Kidney epithelial cell (primary cell): ENCODE measurements at regions not wholly inside any gene's neighbourhood (a gene's known extent, or its start where the extent isn't known, plus 50 kb on each side); places are given as distances from the start of the nearest gene placed in this dataset.

Experiments used
- DNase-seq: peaks from one replicate; pipeline ENCODE4 v3.0.0-alpha.2; 2010; ENCODE audit warnings: low read depth
- H3K27me3 ChIP-seq: 2 replicates; pipeline ENCODE4 v1.6.0; 2011; ENCODE audit warnings: low read length; ENCODE audit not compliant: control insufficient read depth, insufficient read depth
- H3K36me3 ChIP-seq: 2 replicates; pipeline ENCODE4 v1.5.1; 2011; ENCODE audit warnings: low read length; ENCODE audit not compliant: control insufficient read depth, insufficient read depth
- H3K4me3 ChIP-seq: 2 replicates; pipeline ENCODE4 v1.5.1; 2011; ENCODE audit warnings: low read depth, mild to moderate bottlenecking, control low read depth, low read length
- CTCF ChIP-seq: IDR thresholded peaks from 2 replicates; pipeline ENCODE4 v1.5.1; 2011; ENCODE audit warnings: mild to moderate bottlenecking, moderate library complexity, low read length, control low read depth, inconsistent platforms; ENCODE audit not compliant: insufficient read depth, poor library complexity, severe bottlenecking

- H3K4me3 ChIP-seq: no peak overlapping the region
- H3K36me3 ChIP-seq: no peaks in the 10 kb centered on the region
- no peaks in the 10 kb centered on the region for H3K27me3 ChIP-seq
- no peak for DNase-seq
- no peak for TF ChIP-seq CTCF
These were observed 236.2 kb downstream of the IRX2 start for GRCh38 chr5:2515180-2515764.

GRCh38 chr5:2514484-2514883, 237.0 kb downstream of the IRX2 start:
- no peak overlapping the region for H3K4me3 ChIP-seq
- DNase-seq: no peak
- TF ChIP-seq CTCF: no peak
- no peaks in the 10 kb centered on the region for H3K36me3 ChIP-seq
- no peaks in the 10 kb centered on the region for H3K27me3 ChIP-seq

DNA sequence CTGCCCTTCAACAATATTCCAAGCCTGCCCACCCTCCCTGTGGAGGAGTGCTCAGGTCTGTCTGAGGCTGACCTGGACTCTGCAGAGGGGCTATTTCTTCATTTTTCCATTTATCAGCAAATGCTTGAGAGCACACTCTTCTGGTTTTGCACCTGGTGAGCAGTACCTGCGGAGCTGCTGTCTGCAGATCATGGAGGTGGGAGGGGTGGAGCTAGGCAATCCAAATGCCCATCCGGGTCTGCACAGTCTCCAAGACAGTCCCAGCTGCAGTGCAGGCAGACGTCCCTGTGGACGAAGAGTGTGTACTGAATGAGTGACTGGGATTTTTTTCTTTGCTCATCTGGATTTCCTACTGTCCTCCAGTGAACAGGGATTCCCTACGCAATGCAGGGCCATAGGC, 239.8 kb downstream of the IRX2 start:
- no peak for DNase-seq
- no peak for TF ChIP-seq CTCF
- Histone ChIP-seq H3K36me3 (no peaks in the 10 kb centered on the region), H3K4me3 (no peak overlapping the region), H3K27me3 (no peaks in the 10 kb centered on the region)

- no peaks in the 10 kb centered on the region for H3K36me3 ChIP-seq
- TF ChIP-seq CTCF: no peak
- no peak overlapping the region for H3K4me3 ChIP-seq
- H3K27me3 ChIP-seq: no peaks in the 10 kb centered on the region
- DNase-seq: no peak
These were observed 240.4 kb downstream of the IRX2 start for GRCh38 chr5:2511126-2511525.

DNA sequence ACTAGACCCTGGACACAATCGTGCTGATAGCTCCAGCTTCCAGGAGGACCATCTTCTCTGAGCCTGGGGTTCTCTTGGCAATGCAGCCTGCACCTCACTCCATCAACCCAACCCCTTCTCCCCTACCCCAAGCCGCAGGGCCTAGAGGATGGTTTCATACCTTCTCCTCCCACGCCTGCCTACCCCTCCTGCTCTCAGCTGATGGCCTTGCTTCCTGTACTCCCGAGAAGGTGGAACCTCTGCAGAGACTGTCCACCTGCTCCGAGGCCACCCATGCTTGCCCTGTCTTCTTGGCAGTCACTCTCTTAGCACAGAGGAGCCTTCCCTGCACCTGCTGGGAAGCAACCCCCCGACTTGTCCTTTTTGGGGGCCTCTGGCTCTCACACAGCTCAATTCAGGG, 241.9 kb downstream of the IRX2 start:
- Histone ChIP-seq H3K36me3 (no peaks in the 10 kb centered on the region), H3K27me3 (no peaks in the 10 kb centered on the region), H3K4me3 (no peak overlapping the region)
- TF ChIP-seq CTCF: no peak
- DNase-seq: no peak

- Histone ChIP-seq H3K27me3 (no peaks in the 10 kb centered on the region), H3K4me3 (no peak overlapping the region), H3K36me3 (no peaks in the 10 kb centered on the region)
- no peak for DNase-seq
- no peak for TF ChIP-seq CTCF
These were observed 243.0 kb downstream of the IRX2 start for GRCh38 chr5:2508514-2508913.
